ENCODE measurements at regions not wholly inside any gene's neighbourhood (a gene's known extent, or its start where the extent isn't known, plus 50 kb on each side); places are given as distances from the start of the nearest gene placed in this dataset.

- TF ChIP-seq CSRNP2 (CRISPR knock-in tag; conservative IDR thresholded peaks at IDR 0.05; ENCODE audit: low read depth) (no peak), SIX1 (CRISPR knock-in tag; IDR thresholded peaks at IDR 0.05; ENCODE audit: borderline replicate concordance) (no peak), HOMEZ (CRISPR knock-in tag; IDR thresholded peaks at IDR 0.05; ENCODE audit: low read depth) (no peak), CHD2 (IDR thresholded peaks at IDR 0.05; ENCODE audit: low read depth, low read length) (no peak), TERF1 (CRISPR knock-in tag; IDR thresholded peaks at IDR 0.05) (no peak), MTF1 (CRISPR knock-in tag; IDR thresholded peaks at IDR 0.05) (no peak), ZNF232 (CRISPR knock-in tag; IDR thresholded peaks at IDR 0.05; ENCODE audit: borderline replicate concordance) (no peak), NFE2L1 (CRISPR knock-in tag; IDR thresholded peaks at IDR 0.05; ENCODE audit: borderline replicate concordance) (no peak), SIN3A (IDR thresholded peaks at IDR 0.05; ENCODE audit: borderline replicate concordance, low read depth, low read length) (no peak), KMT2B (CRISPR knock-in tag; IDR thresholded peaks at IDR 0.05) (no peak), TSC22D2 (CRISPR knock-in tag; IDR thresholded peaks at IDR 0.05; ENCODE audit: borderline replicate concordance) (no peak)
These were observed 855.8 kb upstream of the LRRC4C start (continued) for GRCh38 chr11:42315267-42315666.
